GM12874 (cell line): ENCODE measurements at regions not wholly inside any gene's neighbourhood (a gene's known extent, or its start where the extent isn't known, plus 50 kb on each side); places are given as distances from the start of the nearest gene placed in this dataset.

Experiments
- CTCF ChIP-seq: IDR thresholded peaks from 2 replicates; pipeline ENCODE4 v1.5.1; 2011; ENCODE audit warnings: low read depth, mild to moderate bottlenecking, control low read depth, low read length, moderate library complexity; ENCODE audit not compliant: insufficient read depth

- TF ChIP-seq CTCF = no peak
Measured at GRCh38 chr1:79714664-79715063, 708.1 kb upstream of the ADGRL4 start.

DNA sequence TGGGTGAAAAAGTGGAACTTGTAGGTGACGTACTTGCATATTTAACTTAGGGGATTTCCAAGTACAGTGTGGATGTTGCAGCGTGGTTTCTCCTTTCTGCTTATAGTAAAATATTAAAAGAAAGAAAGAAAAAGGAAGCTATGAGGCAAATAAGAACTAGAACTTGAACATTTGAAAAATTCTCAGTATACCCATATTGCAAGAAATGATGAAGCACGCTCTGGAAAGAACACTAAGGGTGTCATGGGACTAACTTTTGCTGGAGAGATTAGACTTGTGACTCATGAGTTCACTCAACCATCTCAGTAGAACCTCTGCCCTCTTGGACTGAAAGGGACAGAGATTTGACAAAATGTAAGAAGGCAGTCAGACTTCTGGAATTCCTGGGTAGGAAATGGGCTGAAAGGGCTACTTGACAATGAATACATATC lies 704.5 kb upstream of the ADGRL4 start:
- no peak for TF ChIP-seq CTCF

- no peak for TF ChIP-seq CTCF
Measured at GRCh38 chr1:79708646-79709265, 702.2 kb upstream of the ADGRL4 start.

DNA sequence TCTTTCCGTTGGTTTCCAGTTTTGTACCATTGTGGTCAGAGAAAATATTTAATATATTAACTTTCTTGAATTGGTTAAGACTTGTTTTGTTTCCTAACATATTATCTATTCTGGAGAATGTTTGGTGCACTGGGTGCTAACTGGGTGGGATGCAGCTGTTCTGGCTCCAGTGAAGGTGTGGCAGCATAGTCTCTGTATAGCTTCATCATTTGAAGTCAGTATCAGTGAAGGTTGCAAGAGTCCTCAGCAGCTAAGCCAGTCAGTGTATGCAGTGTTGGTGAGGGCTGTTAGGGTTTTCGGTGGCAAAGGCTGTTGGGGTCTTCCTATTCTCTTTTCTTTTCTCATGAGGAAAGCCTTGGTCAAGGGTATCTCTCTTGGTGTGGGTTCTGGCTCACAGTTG lies 698.7 kb upstream of the ADGRL4 start:
- no peak for TF ChIP-seq CTCF

DNA sequence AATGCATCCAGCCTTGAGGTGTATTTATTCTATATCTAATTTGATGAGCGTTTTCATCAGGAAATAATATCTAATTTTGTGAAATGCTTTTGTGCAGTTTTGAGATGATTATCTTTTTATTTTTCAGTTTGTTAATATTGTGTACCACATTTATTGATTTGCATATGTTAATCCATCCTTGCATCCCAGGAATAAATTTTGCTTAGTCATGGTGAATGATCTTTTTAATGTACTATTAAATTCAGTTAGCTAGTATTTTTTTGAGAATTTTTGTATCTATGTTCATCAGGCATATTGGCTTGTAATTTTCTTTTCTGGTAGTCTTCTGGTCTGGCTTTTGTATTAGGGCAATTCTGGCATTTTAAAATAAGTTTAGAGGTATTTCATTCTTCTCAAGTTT lies 697.5 kb upstream of the ADGRL4 start:
- TF ChIP-seq CTCF = no peak

DNA sequence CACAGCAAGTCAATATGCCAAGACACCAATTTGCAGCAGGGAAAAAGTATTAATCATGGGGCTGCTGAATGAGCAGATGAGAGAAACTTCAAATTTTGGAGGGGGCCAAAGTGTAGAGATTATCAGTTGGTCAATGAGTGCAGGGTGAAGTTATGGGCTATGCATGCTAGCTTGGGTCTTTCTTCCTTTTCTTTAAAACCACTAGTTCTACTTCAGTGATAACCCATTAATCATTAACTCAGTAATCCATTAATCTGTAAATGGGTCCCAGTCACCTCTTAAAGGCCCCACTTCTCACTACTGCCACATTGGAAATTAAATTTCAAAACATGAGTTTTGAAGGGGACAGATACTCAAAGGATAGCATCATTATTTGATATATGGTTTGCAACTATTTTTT lies 688.6 kb upstream of the ADGRL4 start:
- TF ChIP-seq CTCF = no peak

DNA sequence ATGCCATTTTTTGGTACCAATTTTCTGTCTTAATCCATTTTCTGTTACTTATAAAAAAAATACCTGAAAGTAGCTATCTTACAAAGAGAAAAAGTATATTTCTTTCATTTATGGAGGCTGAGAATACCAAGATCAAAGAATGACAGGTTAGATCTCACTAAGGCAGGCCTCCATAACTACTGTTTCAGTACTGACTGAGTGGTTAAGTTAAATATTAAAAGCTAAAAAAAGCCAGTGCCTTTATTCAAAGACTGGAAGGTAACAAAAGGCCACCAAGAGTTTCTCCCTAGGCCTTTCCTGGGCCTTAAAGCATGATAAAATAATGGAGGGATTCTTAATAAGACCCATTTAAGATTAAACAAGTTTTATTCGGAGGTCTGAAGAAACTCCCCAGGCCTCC lies 687.7 kb upstream of the ADGRL4 start:
- no peak for TF ChIP-seq CTCF

DNA sequence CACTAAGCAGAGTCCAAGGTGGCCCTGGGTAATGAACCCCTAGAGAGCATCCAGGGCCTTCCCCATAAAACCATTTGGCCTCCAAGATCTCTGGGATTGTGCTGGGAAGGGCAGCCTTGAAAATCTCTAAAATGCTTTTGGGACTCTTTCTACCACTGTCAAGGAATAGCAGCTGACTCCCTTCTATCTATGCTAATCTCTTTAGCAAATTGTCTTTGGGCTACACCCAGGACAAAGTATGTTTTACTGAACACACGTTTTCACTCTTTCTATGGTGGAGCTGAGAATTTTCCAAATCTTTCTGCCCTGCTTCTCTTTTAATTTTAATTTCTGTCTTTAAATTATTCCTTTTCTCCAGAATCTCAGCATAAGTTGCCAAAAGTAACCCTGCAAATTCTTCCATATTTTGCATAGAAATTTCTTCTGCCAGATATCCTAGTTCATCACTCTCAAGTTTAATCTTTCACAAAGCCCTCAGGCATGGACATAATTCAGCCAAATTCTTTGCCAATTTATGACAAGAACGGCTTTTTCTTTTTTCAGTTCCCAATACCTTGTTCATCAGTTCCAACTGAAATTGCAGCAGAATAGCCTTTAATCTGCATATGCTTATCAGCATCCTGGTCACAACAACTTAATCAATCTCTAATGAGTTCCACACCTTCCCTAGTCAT lies 687.0 kb upstream of the ADGRL4 start:
- no peak for TF ChIP-seq CTCF
